ENCODE measurements at regions not wholly inside any gene's neighbourhood (a gene's known extent, or its start where the extent isn't known, plus 50 kb on each side); places are given as distances from the start of the nearest gene placed in this dataset.

GRCh38 chr10:64750672-64751071 lies 1229.5 kb downstream of the REEP3 start (continued):
- TF ChIP-seq ZBTB49 (tag by site-specific recombination; IDR thresholded peaks at IDR 0.05; ENCODE audit: low read depth) (no peak), ZNF677 (tag by site-specific recombination; IDR thresholded peaks at IDR 0.05) (no peak), SCRT1 (tag by site-specific recombination; IDR thresholded peaks at IDR 0.05; ENCODE audit: borderline replicate concordance) (no peak), ZNF830 (tag by site-specific recombination; IDR thresholded peaks at IDR 0.05; ENCODE audit: low read depth) (no peak), ZNF670 (tag by site-specific recombination; IDR thresholded peaks at IDR 0.05; ENCODE audit: low read depth) (no peak), TRIM28 (IDR thresholded peaks at IDR 0.05; ENCODE audit: borderline replicate concordance, low read length) (no peak), ZNF354C (tag by site-specific recombination; IDR thresholded peaks at IDR 0.05; ENCODE audit: borderline replicate concordance, low read depth) (no peak), AEBP2 (tag by site-specific recombination; IDR thresholded peaks at IDR 0.05; ENCODE audit: borderline replicate concordance) (no peak)
- TF ChIP-seq, protein P1, sequence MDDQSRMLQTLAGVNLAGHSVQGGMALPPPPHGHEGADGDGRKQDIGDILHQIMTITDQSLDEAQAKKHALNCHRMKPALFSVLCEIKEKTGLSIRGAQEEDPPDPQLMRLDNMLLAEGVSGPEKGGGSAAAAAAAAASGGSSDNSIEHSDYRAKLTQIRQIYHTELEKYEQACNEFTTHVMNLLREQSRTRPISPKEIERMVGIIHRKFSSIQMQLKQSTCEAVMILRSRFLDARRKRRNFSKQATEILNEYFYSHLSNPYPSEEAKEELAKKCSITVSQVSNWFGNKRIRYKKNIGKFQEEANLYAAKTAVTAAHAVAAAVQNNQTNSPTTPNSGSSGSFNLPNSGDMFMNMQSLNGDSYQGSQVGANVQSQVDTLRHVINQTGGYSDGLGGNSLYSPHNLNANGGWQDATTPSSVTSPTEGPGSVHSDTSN (CRISPR knock-in tag; IDR thresholded peaks at IDR 0.05): no peak

DNA sequence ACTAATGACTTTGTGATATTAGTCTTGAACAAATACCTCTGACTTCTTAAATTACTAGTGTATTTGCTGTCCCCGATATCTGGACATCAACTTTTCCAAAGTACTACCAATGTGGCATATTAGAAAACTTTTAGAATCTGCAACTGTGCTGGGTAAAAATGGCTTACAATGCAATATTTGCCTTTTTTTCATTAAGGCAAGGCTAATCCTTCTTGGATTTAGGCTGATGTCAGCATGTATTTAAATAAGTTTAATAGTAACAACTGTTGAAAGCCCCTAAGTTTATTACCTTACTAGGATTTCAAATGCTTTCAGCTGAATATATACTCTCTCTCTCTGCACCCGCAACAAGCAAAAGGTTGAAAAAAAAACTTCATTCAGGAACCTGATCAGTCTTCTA lies 1232.3 kb downstream of the REEP3 start:
- Histone ChIP-seq H3K27ac (ENCODE audit: extremely low read depth, low read depth, low read length) (no peak overlapping the region), H3K4me3 (ENCODE audit: low read depth, low read length) (no peak overlapping the region), H3K9me3 (ENCODE audit: control insufficient read depth, insufficient read depth, low read depth, low read length) (no peaks in the 10 kb centered on the region), H3K36me3 (ENCODE audit: control insufficient read depth in 2 of 2, insufficient read depth in 1 of 2, low read length in 2 of 2) (no peaks in the 10 kb centered on the region), H3K4me1 (ENCODE audit: control insufficient read depth, insufficient read depth, low read length) (no peaks in the 10 kb centered on the region)
- POLR2A ChIA-PET: no interaction called here
- no peak for TF ChIP-seq ZNF561 (tag by site-specific recombination; IDR thresholded peaks at IDR 0.05; ENCODE audit: borderline replicate concordance)
- no peak for TF ChIP-seq ZNF76 (tag by site-specific recombination; IDR thresholded peaks at IDR 0.05; ENCODE audit: borderline replicate concordance, low read depth)
- TF ChIP-seq ZNF416 (tag by site-specific recombination; IDR thresholded peaks at IDR 0.05): no peak
- TF ChIP-seq ZNF174 (tag by site-specific recombination; IDR thresholded peaks at IDR 0.05): no peak
- no peak for TF ChIP-seq BCL11A (tag by site-specific recombination; IDR thresholded peaks at IDR 0.05; ENCODE audit: low read depth)
- TF ChIP-seq ZBTB17 (tag by site-specific recombination; IDR thresholded peaks at IDR 0.05): no peak
- TF ChIP-seq ZNF629 (tag by site-specific recombination; IDR thresholded peaks at IDR 0.05): no peak
- TF ChIP-seq ZNF518A (tag by site-specific recombination; conservative IDR thresholded peaks at IDR 0.05; ENCODE audit: low read depth): no peak
- no peak for TF ChIP-seq ZNF274 (IDR thresholded peaks at IDR 0.05; ENCODE audit: low read length)
- no peak for TF ChIP-seq ZNF274 (tag by site-specific recombination; IDR thresholded peaks at IDR 0.05; ENCODE audit: borderline replicate concordance)
- TF ChIP-seq ZNF585B (tag by site-specific recombination; IDR thresholded peaks at IDR 0.05): no peak
- TF ChIP-seq ZNF223 (tag by site-specific recombination; IDR thresholded peaks at IDR 0.05): no peak
- CTCF ChIA-PET: no interaction called here
